OCI-LY1 (cell line): ENCODE measurements at regions not wholly inside any gene's neighbourhood (a gene's known extent, or its start where the extent isn't known, plus 50 kb on each side); places are given as distances from the start of the nearest gene placed in this dataset.

Experiments
- CTCF ChIP-seq: fragments of 200-600 bp; sonication (generic), shearing (Covaris generic); IDR thresholded peaks from 2 replicates; pipeline ENCODE4 v1.5.1; 2017; ENCODE audit warnings: mild to moderate bottlenecking, antibody characterized with exemption, low read length, moderate library complexity, mixed read lengths
- EZH2 ChIP-seq: fragments of 200-600 bp; sonication (generic), shearing (Covaris generic); IDR thresholded peaks from 2 replicates; pipeline ENCODE4 v1.8.0; 2017; ENCODE audit warnings: borderline replicate concordance, mixed run types, mild to moderate bottlenecking, antibody characterized with exemption, low read length, moderate library complexity, mixed read lengths

- TF ChIP-seq CTCF: no peak
- TF ChIP-seq EZH2: no peak
These were observed 434.6 kb downstream of the TAF11L14 start for GRCh38 chr5:18068826-18069225.
